ENCODE measurements at regions not wholly inside any gene's neighbourhood (a gene's known extent, or its start where the extent isn't known, plus 50 kb on each side); places are given as distances from the start of the nearest gene placed in this dataset.

GRCh38 chr6:22418714-22419113 is 121.9 kb upstream of the PRL start:
- DNase-seq (ENCODE audit: low spot score), result no peak
- no peak for TF ChIP-seq MAX (IDR thresholded peaks at IDR 0.05)
- no peak for TF ChIP-seq GABPA (IDR thresholded peaks at IDR 0.05 in 1 of 2, conservative IDR thresholded peaks at IDR 0.05 in 1 of 2)
- no peak for TF ChIP-seq NR2F2 (IDR thresholded peaks at IDR 0.05)
- TF ChIP-seq TAF1 (conservative IDR thresholded peaks at IDR 0.05), result no peak
- no peak for TF ChIP-seq HNF4G (IDR thresholded peaks at IDR 0.05)
- TF ChIP-seq FOXA1 (IDR thresholded peaks at IDR 0.05), result no peak
- TF ChIP-seq ZBTB33 (IDR thresholded peaks at IDR 0.05), result no peak
- no peak for TF ChIP-seq SP1 (IDR thresholded peaks at IDR 0.05)
- TF ChIP-seq RAD21 (IDR thresholded peaks at IDR 0.05), result no peak
- no peak for TF ChIP-seq JUND (IDR thresholded peaks at IDR 0.05)
- no peak for TF ChIP-seq RXRA (IDR thresholded peaks at IDR 0.05)
- no peak for TF ChIP-seq CTCF (IDR thresholded peaks at IDR 0.05; ENCODE audit: low read depth, low read length, missing input control)
- no peak for TF ChIP-seq EGR1 (IDR thresholded peaks at IDR 0.05; ENCODE audit: low read depth in 2 of 2)
- no peak for TF ChIP-seq ATF3 (IDR thresholded peaks at IDR 0.05)
- TF ChIP-seq FOXA2 (IDR thresholded peaks at IDR 0.05), result no peak
- no peak for TF ChIP-seq YY1 (IDR thresholded peaks at IDR 0.05)
- TF ChIP-seq HNF4A (conservative IDR thresholded peaks at IDR 0.05), result no peak
- no peak for TF ChIP-seq REST (IDR thresholded peaks at IDR 0.05)
- H3K9ac ChIP-seq (ENCODE audit: low read depth in 1 of 2, low read length in 2 of 2), result no peak overlapping the region
- no peaks in the 10 kb centered on the region for H3K4me1 ChIP-seq (ENCODE audit: control insufficient read depth in 4 of 4, insufficient read depth in 4 of 4, low read length in 3 of 4)
- H3K27me3 ChIP-seq (ENCODE audit: control insufficient read depth in 4 of 4, insufficient read depth in 4 of 4, low read length in 3 of 4), result no peaks in the 10 kb centered on the region
- no peak overlapping the region for H3K4me3 ChIP-seq (ENCODE audit: low read depth in 1 of 3, low read length in 3 of 3)
- H3K27ac ChIP-seq (ENCODE audit: low read depth in 1 of 2, low read length in 2 of 2), result no peak overlapping the region
- H3K36me3 ChIP-seq (ENCODE audit: control insufficient read depth in 4 of 4, insufficient read depth in 3 of 4, low read depth in 1 of 4, low read length in 3 of 4), result no peaks in the 10 kb centered on the region
- 75% methylated on average over 1 of the region's 1 CpG for WGBS
- H3K9me3 ChIP-seq (ENCODE audit: control insufficient read depth in 4 of 4, low read length in 3 of 4), result peaks cover 4 to 24% (median 6%) of the 10 kb centered on the region in 4 donors
